Neural cell (in vitro differentiated cells): ENCODE measurements at regions not wholly inside any gene's neighbourhood (a gene's known extent, or its start where the extent isn't known, plus 50 kb on each side); places are given as distances from the start of the nearest gene placed in this dataset.

Experiments used
- H2AFZ ChIP-seq: fragments of 200-600, 300-800 bp; sonication (generic), shearing (Covaris generic); 2 replicates; pipeline ENCODE4 v1.6.0; 2014; ENCODE audit warnings: low read depth, mild to moderate bottlenecking, antibody characterized with exemption, low read length, moderate library complexity
- H3F3A ChIP-seq: fragments of 200-600 bp; shearing (Covaris generic); 2 replicates; pipeline ENCODE4 v1.6.1; 2016; ENCODE audit warnings: mild to moderate bottlenecking, moderate library complexity, mixed read lengths, antibody characterized with exemption, low read length; ENCODE audit not compliant: insufficient read depth, poor library complexity, severe bottlenecking
- H3K27ac ChIP-seq: fragments of 200-600, 300-800 bp; sonication (generic), shearing (Covaris generic); 2 replicates; pipeline ENCODE4 v1.5.1; 2014; ENCODE audit warnings: mild to moderate bottlenecking, low read length, moderate library complexity
- H3K27me3 ChIP-seq: fragments of 300-800, 200-600 bp; sonication (generic), shearing (Covaris generic); 2 replicates; pipeline ENCODE4 v1.6.0; 2014; ENCODE audit warnings: mild to moderate bottlenecking, low read depth, low read length, moderate library complexity; ENCODE audit not compliant: insufficient read depth
- H3K36me3 ChIP-seq: fragments of 300-800, 200-600 bp; sonication (generic), shearing (Covaris generic); 2 replicates; pipeline ENCODE4 v1.5.1; 2014; ENCODE audit warnings: mild to moderate bottlenecking, antibody characterized with exemption, low read length, moderate library complexity; ENCODE audit not compliant: insufficient read depth
- H3K4me2 ChIP-seq: fragments of 300-800, 200-600 bp; sonication (generic), shearing (Covaris generic); 2 replicates; pipeline ENCODE4 v1.6.0; 2014; ENCODE audit warnings: mild to moderate bottlenecking, low read length
- H3K4me3 ChIP-seq: fragments of 300-800, 200-600 bp; sonication (generic), shearing (Covaris generic); 2 replicates; pipeline ENCODE4 v1.5.1; 2014; ENCODE audit warnings: mild to moderate bottlenecking, low read length, moderate library complexity
- H3K79me2 ChIP-seq: fragments of 200-600 bp; shearing (Covaris generic); replicated peaks from 2 replicates; pipeline ENCODE4 v1.6.0; 2014; ENCODE audit warnings: mild to moderate bottlenecking, low read length, moderate library complexity; ENCODE audit not compliant: insufficient read depth
- H3K9ac ChIP-seq: fragments of 300-800, 200-600 bp; sonication (generic), shearing (Covaris generic); 2 replicates; pipeline ENCODE4 v1.6.1; 2016; ENCODE audit warnings: mild to moderate bottlenecking, low read length, mixed read lengths
- H3K9me2 ChIP-seq: fragments of 200-600 bp; shearing (Covaris generic); 2 replicates; pipeline ENCODE4 v1.6.1; 2016; ENCODE audit warnings: mild to moderate bottlenecking, low read length, mixed read lengths; ENCODE audit not compliant: insufficient read depth
- H3K9me3 ChIP-seq: fragments of 200-600, 300-800 bp; sonication (generic), shearing (Covaris generic); 2 replicates; pipeline ENCODE4 v1.6.1; 2016; ENCODE audit warnings: mild to moderate bottlenecking, mixed run types, low read length, moderate library complexity, mixed read lengths
- H4K20me1 ChIP-seq: fragments of 200-600 bp; shearing (Covaris generic); 2 replicates; pipeline ENCODE4 v1.6.1; 2016; ENCODE audit warnings: mild to moderate bottlenecking, mixed run types; ENCODE audit not compliant: insufficient read depth
- CTCF ChIP-seq: fragments of 450-650 bp; IDR thresholded peaks from 2 replicates; pipeline ENCODE4 v1.5.1; 2014; ENCODE audit warnings: antibody characterized with exemption, mild to moderate bottlenecking, moderate library complexity; ENCODE audit not compliant: poor library complexity, severe bottlenecking
- EP300 ChIP-seq: fragments of 450-650 bp; conservative IDR thresholded peaks from 2 replicates; pipeline ENCODE4 v1.6.1; 2014; ENCODE audit warnings: antibody characterized with exemption, mild to moderate bottlenecking, moderate library complexity; ENCODE audit not compliant: poor library complexity, severe bottlenecking
- EZH2 ChIP-seq: fragments of 200-600, 300-800 bp; shearing (Covaris generic), sonication (generic); IDR thresholded peaks from 2 replicates; pipeline ENCODE4 v1.6.1; 2014; ENCODE audit warnings: antibody characterized with exemption, low read length, borderline replicate concordance, mild to moderate bottlenecking; ENCODE audit not compliant: insufficient read depth, poor library complexity, severe bottlenecking
- MXI1 ChIP-seq: fragments of 450-650 bp; conservative IDR thresholded peaks from 2 replicates; pipeline ENCODE4 v1.6.1; 2014; ENCODE audit warnings: antibody characterized with exemption, mild to moderate bottlenecking; ENCODE audit not compliant: poor library complexity, severe bottlenecking
- POLR2AphosphoS5 ChIP-seq: IDR thresholded peaks from 2 replicates; pipeline ENCODE4 v1.6.1; 2012
- RAD21 ChIP-seq: fragments of 450-650 bp; conservative IDR thresholded peaks from 2 replicates; pipeline ENCODE4 v1.6.1; 2014; ENCODE audit warnings: antibody characterized with exemption, mild to moderate bottlenecking, moderate library complexity
- REST ChIP-seq: IDR thresholded peaks from 2 replicates; pipeline ENCODE4 v1.6.1; 2012; ENCODE audit warnings: borderline replicate concordance
- SMC3 ChIP-seq: fragments of 450-650 bp; conservative IDR thresholded peaks from 2 replicates; pipeline ENCODE4 v1.6.1; 2014; ENCODE audit warnings: antibody characterized with exemption, mild to moderate bottlenecking, moderate library complexity; ENCODE audit not compliant: poor library complexity
- TAF1 ChIP-seq: IDR thresholded peaks from 2 replicates; pipeline ENCODE4 v1.6.1; 2012; ENCODE audit warnings: low read depth

DNA sequence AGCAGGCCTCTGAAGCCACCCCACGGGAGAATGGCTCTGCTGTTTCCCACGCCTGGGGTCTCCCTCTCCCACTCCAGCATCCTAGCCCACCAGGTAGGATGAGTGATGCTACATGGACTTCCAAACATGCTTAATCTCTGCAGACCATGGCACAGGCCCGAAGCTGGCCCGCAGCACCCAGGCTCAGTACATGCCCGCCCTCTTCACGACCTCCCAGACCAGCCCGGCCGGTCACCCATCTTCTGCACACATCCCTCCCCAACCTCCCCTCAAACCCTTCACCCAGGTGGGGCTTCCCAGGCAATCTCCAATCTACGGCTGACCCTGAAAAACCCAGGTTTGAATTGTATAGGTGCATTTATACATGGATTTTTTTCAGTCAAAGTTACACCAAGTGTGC is 264.0 kb downstream of the TJP1 start:
- H3K79me2 ChIP-seq, result no peaks in the 10 kb centered on the region
- H3K27ac ChIP-seq, result no peak overlapping the region
- H3K9ac ChIP-seq, result no peak overlapping the region
- H3K36me3 ChIP-seq, result no peaks in the 10 kb centered on the region
- no peaks in the 10 kb centered on the region for H3K9me3 ChIP-seq
- H3K27me3 ChIP-seq, result no peaks in the 10 kb centered on the region
- TF ChIP-seq RAD21, result no peak
- TF ChIP-seq MXI1, result no peak
- no peak for TF ChIP-seq EZH2
- TF ChIP-seq SMC3, result no peak
- TF ChIP-seq REST, result no peak
- TF ChIP-seq EP300, result no peak
- TF ChIP-seq POLR2AphosphoS5, result no peak
- no peak for TF ChIP-seq TAF1
- no peak for TF ChIP-seq CTCF
- no peaks in the 10 kb centered on the region for H3K9me2 ChIP-seq
- no peak overlapping the region for H3K4me2 ChIP-seq
- H2AFZ ChIP-seq, result no peak overlapping the region
- no peaks in the 10 kb centered on the region for H3F3A ChIP-seq
- H4K20me1 ChIP-seq, result no peaks in the 10 kb centered on the region
- H3K4me3 ChIP-seq, result no peak overlapping the region

GRCh38 chr15:29557171-29557570 is 265.1 kb downstream of the TJP1 start:
- Histone ChIP-seq H3K79me2 (no peaks in the 10 kb centered on the region), H3K9me3 (no peaks in the 10 kb centered on the region), H3K36me3 (no peaks in the 10 kb centered on the region), H3K4me2 (no peak overlapping the region), H3K27ac (no peak overlapping the region), H3F3A (no peaks in the 10 kb centered on the region), H3K4me3 (no peak overlapping the region), H3K9me2 (no peaks in the 10 kb centered on the region), H3K9ac (no peak overlapping the region), H3K27me3 (no peaks in the 10 kb centered on the region), H4K20me1 (no peaks in the 10 kb centered on the region), H2AFZ (no peak overlapping the region)
- no peak for TF ChIP-seq EP300

- Histone ChIP-seq H2AFZ (no peak overlapping the region), H3K9ac (no peak overlapping the region), H3K36me3 (no peaks in the 10 kb centered on the region), H3K4me3 (no peak overlapping the region), H4K20me1 (no peaks in the 10 kb centered on the region), H3F3A (no peaks in the 10 kb centered on the region), H3K9me2 (no peaks in the 10 kb centered on the region), H3K4me2 (no peak overlapping the region), H3K27me3 (no peaks in the 10 kb centered on the region), H3K27ac (no peak overlapping the region), H3K79me2 (no peaks in the 10 kb centered on the region), H3K9me3 (no peaks in the 10 kb centered on the region)
- TF ChIP-seq REST (no peak), EZH2 (no peak), MXI1 (no peak), SMC3 (no peak), CTCF (no peak), RAD21 (no peak), POLR2AphosphoS5 (no peak), EP300 (no peak), TAF1 (no peak)
Measured at GRCh38 chr15:29556380-29556779, 265.9 kb downstream of the TJP1 start.
